Natural killer cell treated with Interleukin-12 subunit alpha and Interleukin-12 subunit beta and Interleukin-15 and Interleukin-18, amount 100 ng/mL, for 72 hours (primary cell): ENCODE measurements at regions not wholly inside any gene's neighbourhood (a gene's known extent, or its start where the extent isn't known, plus 50 kb on each side); places are given as distances from the start of the nearest gene placed in this dataset.

ENCODE experiments used
- ATAC-seq, 2 donors: fragments of 150-1000 bp; cut with Tn5 transposase in 1 of 2; sonication (Bioruptor Pico), chemical (Tn5 transposase) in 1 of 2; 2 replicates each; pipeline ENCODE4 v1.10.0; 2021
- DNase-seq: peaks from one replicate; pipeline ENCODE4 v3.0.0; 2022; ENCODE audit warnings: low spot score
- H3K27ac Mint-ChIP-seq, 2 donors: 1 replicate in 1 of 2; 2 replicates in 1 of 2; pipeline ENCODE4 v1.8.0; 2022; ENCODE audit warnings: mixed read lengths in 2 of 2, mild to moderate bottlenecking in 1 of 2, moderate library complexity in 1 of 2
- H3K27me3 Mint-ChIP-seq, 2 donors: 1 replicate in 1 of 2; 2 replicates in 1 of 2; pipeline ENCODE4 v1.8.0; 2022; ENCODE audit warnings: mixed read lengths in 2 of 2
- H3K36me3 Mint-ChIP-seq: one replicate; pipeline ENCODE4 v1.8.0; 2022; ENCODE audit warnings: mixed read lengths
- H3K4me1 Mint-ChIP-seq, 2 donors: 1 replicate in 1 of 2; 2 replicates in 1 of 2; pipeline ENCODE4 v1.8.0; 2022; ENCODE audit warnings: low read depth in 2 of 2, mixed read lengths in 2 of 2, mild to moderate bottlenecking in 1 of 2
- H3K4me3 Mint-ChIP-seq: one replicate; pipeline ENCODE4 v1.8.0; 2022; ENCODE audit warnings: mixed read lengths
- H3K9me3 Mint-ChIP-seq: 2 replicates; pipeline ENCODE4 v1.8.0; 2022; ENCODE audit warnings: mixed read lengths

DNA sequence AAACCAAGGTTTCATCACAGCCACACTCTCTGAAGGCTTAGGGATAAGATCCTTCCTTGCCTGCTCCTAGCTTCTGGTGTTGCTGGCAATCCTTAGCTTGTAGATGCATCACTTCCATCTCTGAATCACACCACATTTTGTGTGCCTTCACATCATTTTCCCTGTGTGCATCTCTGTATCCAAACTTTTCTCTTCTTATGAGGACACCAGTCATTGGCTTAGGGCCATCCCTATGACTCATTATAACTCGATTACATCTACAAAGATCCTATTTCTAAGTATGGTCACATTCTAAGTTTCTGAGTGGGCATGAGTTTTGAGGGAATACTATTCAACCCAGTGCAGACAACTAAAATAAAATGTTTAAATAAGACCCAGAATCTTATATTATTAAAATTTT is 121.7 kb downstream of the C7orf25 start:
- ATAC-seq (no peak), DNase-seq (no peak)
- H3K9me3 Mint-ChIP-seq, result peaks cover 11% of the 10 kb centered on the region
- H3K36me3 Mint-ChIP-seq, result no peaks in the 10 kb centered on the region
- no peak overlapping the region for H3K4me3 Mint-ChIP-seq
- H3K27ac Mint-ChIP-seq, result no peak overlapping the region
- peaks cover 0 to 8% of the 10 kb centered on the region in 2 donors for H3K27me3 Mint-ChIP-seq
- H3K4me1 Mint-ChIP-seq, result no peaks in the 10 kb centered on the region

GRCh38 chr7:42774436-42774835 is 137.4 kb downstream of the C7orf25 start:
- peaks cover 5% of the 10 kb centered on the region for H3K36me3 Mint-ChIP-seq
- peaks cover 9% of the 10 kb centered on the region for H3K9me3 Mint-ChIP-seq
- no peak for ATAC-seq
- H3K4me1 Mint-ChIP-seq, result no peaks in the 10 kb centered on the region
- H3K27me3 Mint-ChIP-seq, result peaks cover 0 to 6% of the 10 kb centered on the region in 2 donors
- H3K4me3 Mint-ChIP-seq, result no peak overlapping the region
- no peak for DNase-seq
- no peak overlapping the region for H3K27ac Mint-ChIP-seq

- Mint-ChIP-seq H3K4me1 (no peaks in the 10 kb centered on the region), H3K27me3 (peaks cover 0 to 12% of the 10 kb centered on the region in 2 donors), H3K36me3 (no peaks in the 10 kb centered on the region), H3K9me3 (no peaks in the 10 kb centered on the region), H3K4me3 (no peak overlapping the region), H3K27ac (no peak overlapping the region)
- no peak for DNase-seq
- ATAC-seq, result no peak
Measured at GRCh38 chr7:42770114-42770513, 141.8 kb downstream of the C7orf25 start.

GRCh38 chr7:42768045-42768444 is 143.8 kb downstream of the C7orf25 start:
- H3K4me1 Mint-ChIP-seq, result no peaks in the 10 kb centered on the region
- DNase-seq (no peak), ATAC-seq (no peak)
- H3K36me3 Mint-ChIP-seq, result no peaks in the 10 kb centered on the region
- H3K9me3 Mint-ChIP-seq, result peaks cover 2% of the 10 kb centered on the region
- peaks cover 8 to 25% of the 10 kb centered on the region in 2 donors for H3K27me3 Mint-ChIP-seq
- H3K4me3 Mint-ChIP-seq, result no peak overlapping the region
- no peak overlapping the region for H3K27ac Mint-ChIP-seq

- Mint-ChIP-seq H3K4me3 (no peak overlapping the region), H3K9me3 (peaks cover 2% of the 10 kb centered on the region), H3K36me3 (no peaks in the 10 kb centered on the region), H3K27ac (no peak overlapping the region), H3K27me3 (peaks cover 16 to 25% of the 10 kb centered on the region in 2 donors), H3K4me1 (no peaks in the 10 kb centered on the region)
- no peak for DNase-seq
- no peak for ATAC-seq
Measured at GRCh38 chr7:42766782-42767423, 145.0 kb downstream of the C7orf25 start.

GRCh38 chr7:42765931-42766330 is 145.9 kb downstream of the C7orf25 start:
- ATAC-seq (no peak), DNase-seq (no peak)
- Mint-ChIP-seq H3K27ac (no peak overlapping the region), H3K27me3 (peaks cover 16 to 25% of the 10 kb centered on the region in 2 donors), H3K36me3 (no peaks in the 10 kb centered on the region), H3K9me3 (peaks cover 2% of the 10 kb centered on the region), H3K4me1 (no peaks in the 10 kb centered on the region), H3K4me3 (no peak overlapping the region)

DNA sequence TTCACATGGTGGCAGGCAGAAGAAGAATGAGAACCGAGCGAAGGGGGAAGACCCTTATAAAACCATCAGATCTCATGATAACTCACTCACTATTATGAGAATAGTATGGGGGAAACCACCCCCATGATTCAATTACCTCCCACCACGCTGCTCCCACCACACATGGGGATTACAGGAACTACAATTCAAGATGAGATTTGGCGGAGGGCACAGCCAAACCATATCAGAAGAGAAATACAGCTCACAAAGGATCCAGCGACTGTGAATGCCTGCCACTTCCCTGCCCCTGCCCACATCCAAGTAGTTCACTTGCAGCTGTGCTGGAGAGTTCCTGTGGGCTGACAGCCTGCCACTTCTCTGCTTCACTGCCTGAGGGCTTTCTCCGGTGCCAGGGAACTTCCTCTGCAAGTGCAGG is 148.7 kb downstream of the C7orf25 start:
- Mint-ChIP-seq H3K36me3 (no peaks in the 10 kb centered on the region), H3K9me3 (peaks cover 6% of the 10 kb centered on the region), H3K4me1 (no peaks in the 10 kb centered on the region), H3K27ac (no peak overlapping the region), H3K27me3 (peaks cover 16 to 30% of the 10 kb centered on the region in 2 donors), H3K4me3 (no peak overlapping the region)
- ATAC-seq, result no peak
- DNase-seq, result no peak

- Mint-ChIP-seq H3K9me3 (peaks cover 6% of the 10 kb centered on the region), H3K4me1 (no peaks in the 10 kb centered on the region), H3K4me3 (no peak overlapping the region), H3K36me3 (no peaks in the 10 kb centered on the region), H3K27me3 (peaks cover 16 to 18% of the 10 kb centered on the region in 2 donors), H3K27ac (no peak overlapping the region)
- ATAC-seq (no peak), DNase-seq (no peak)
Measured at GRCh38 chr7:42761486-42761885, 150.4 kb downstream of the C7orf25 start.

- no peak overlapping the region for H3K4me3 Mint-ChIP-seq
- no peaks in the 10 kb centered on the region for H3K36me3 Mint-ChIP-seq
- peaks cover 5 to 9% of the 10 kb centered on the region in 2 donors for H3K27me3 Mint-ChIP-seq
- ATAC-seq, result no peak
- no peak overlapping the region for H3K27ac Mint-ChIP-seq
- no peak for DNase-seq
- H3K4me1 Mint-ChIP-seq, result no peaks in the 10 kb centered on the region
- H3K9me3 Mint-ChIP-seq, result peaks cover 4% of the 10 kb centered on the region
Measured at GRCh38 chr7:42758124-42758523, 153.7 kb downstream of the C7orf25 start.

DNA sequence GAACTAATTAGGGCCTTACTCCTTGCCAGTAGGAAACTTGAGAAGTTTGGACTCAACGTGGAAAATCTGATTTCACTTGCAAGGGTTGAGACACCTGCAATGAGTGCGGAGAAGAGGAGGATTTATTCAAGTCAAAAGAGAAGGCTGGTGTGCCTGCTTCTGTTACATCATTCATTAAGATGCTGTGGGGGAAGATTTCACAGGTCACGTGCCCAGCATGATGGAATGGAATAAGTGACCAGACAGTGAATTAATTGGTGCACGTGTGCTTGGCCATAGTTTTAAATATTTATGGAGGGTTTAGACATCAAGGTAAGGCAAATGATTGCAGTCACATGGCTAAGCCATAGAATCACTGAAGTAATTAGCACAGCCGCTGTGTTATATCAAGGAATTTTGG is 155.0 kb downstream of the C7orf25 start:
- no peak overlapping the region for H3K4me3 Mint-ChIP-seq
- DNase-seq (no peak), ATAC-seq (no peak)
- no peaks in the 10 kb centered on the region for H3K36me3 Mint-ChIP-seq
- H3K4me1 Mint-ChIP-seq, result no peaks in the 10 kb centered on the region
- peaks cover 7% of the 10 kb centered on the region for H3K9me3 Mint-ChIP-seq
- peaks cover 0 to 13% of the 10 kb centered on the region in 2 donors for H3K27me3 Mint-ChIP-seq
- H3K27ac Mint-ChIP-seq, result no peak overlapping the region

DNA sequence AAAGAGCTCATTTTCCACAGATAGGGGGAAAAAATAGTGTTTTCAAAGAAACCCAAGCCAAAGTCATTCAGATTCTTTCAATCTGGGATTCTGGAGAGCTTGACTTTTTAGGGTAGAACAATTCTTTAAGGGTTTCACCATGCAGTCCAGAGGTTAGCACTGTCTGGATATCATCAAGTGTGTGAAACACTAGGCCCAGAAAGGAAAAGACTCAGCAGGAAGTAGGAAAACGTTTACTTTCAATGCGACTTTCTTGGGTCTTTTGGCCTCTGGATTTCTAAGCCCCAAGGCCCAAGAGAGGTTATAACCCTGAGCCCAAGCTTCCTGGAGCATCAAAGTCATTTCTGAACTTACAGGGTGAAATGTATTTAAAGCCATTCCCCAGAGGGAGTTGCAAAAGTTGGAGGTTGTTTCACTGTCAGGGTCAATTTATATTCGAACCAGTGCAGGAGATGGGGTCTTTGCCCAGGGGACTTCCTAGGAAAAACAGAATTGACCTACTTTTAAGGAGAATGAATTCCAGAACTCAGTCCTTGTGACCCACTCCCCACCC is 158.0 kb downstream of the C7orf25 start:
- Mint-ChIP-seq H3K9me3 (peaks cover 10% of the 10 kb centered on the region), H3K36me3 (no peaks in the 10 kb centered on the region)
- no peak for ATAC-seq

DNA sequence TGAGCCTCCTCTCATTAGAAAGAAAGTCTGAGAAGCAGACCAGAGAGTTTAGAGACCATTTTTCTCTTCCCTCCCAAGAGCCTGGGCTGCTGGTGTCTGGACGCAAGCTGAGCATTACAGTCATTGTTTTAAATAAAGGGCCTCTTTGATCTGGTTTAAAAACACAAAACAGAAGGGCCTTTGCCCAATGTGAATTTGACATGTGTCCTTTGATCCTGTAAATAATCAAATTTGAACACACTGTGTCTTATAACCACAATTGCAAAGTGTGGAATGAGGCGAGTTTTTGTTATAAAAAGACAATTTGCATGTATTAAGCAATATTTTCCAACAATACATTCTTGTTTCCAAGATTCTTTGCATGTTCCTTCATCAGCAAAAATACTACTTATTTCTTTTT is 158.5 kb downstream of the C7orf25 start:
- H3K27ac Mint-ChIP-seq, result no peak overlapping the region
- ATAC-seq (no peak), DNase-seq (no peak)
- peaks cover 0 to 8% of the 10 kb centered on the region in 2 donors for H3K27me3 Mint-ChIP-seq
- peaks cover 10% of the 10 kb centered on the region for H3K9me3 Mint-ChIP-seq
- H3K36me3 Mint-ChIP-seq, result no peaks in the 10 kb centered on the region
- no peak overlapping the region for H3K4me3 Mint-ChIP-seq
- H3K4me1 Mint-ChIP-seq, result no peaks in the 10 kb centered on the region

More for the DNA sequence above, 158.0 kb downstream of the C7orf25 start:
- Mint-ChIP-seq H3K4me1 (no peaks in the 10 kb centered on the region), H3K4me3 (no peak overlapping the region), H3K27ac (no peak overlapping the region), H3K27me3 (peaks cover 0 to 8% of the 10 kb centered on the region in 2 donors)
- DNase-seq, result no peak

- H3K9me3 Mint-ChIP-seq, result peaks cover 13% of the 10 kb centered on the region
- DNase-seq (no peak), ATAC-seq (no peak)
- peaks cover 0 to 8% of the 10 kb centered on the region in 2 donors for H3K27me3 Mint-ChIP-seq
- H3K4me1 Mint-ChIP-seq, result no peaks in the 10 kb centered on the region
- H3K27ac Mint-ChIP-seq, result no peak overlapping the region
- H3K4me3 Mint-ChIP-seq, result no peak overlapping the region
- H3K36me3 Mint-ChIP-seq, result no peaks in the 10 kb centered on the region
Measured at GRCh38 chr7:42750172-42750571, 161.7 kb downstream of the C7orf25 start.

DNA sequence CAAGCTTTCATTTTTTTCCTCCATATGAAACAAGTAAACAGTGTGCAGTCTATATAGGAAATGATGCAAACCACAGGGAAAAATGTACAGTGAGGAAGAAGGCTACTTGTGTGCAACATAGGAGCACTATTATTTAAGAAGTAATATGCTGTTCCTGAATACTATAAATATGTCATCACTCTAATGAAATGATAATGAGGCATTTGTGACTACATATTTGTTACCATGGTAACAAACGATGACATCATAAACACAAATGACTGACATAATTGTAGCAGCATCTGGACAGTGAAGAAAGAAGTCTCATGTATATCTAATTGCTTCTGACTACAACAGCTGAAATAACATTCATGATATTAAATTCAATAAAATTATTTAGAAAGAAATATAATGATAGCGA is 164.8 kb downstream of the C7orf25 start:
- Mint-ChIP-seq H3K36me3 (no peaks in the 10 kb centered on the region), H3K27me3 (no peaks in the 10 kb centered on the region), H3K4me3 (no peak overlapping the region), H3K4me1 (no peaks in the 10 kb centered on the region), H3K9me3 (peaks cover 10% of the 10 kb centered on the region), H3K27ac (no peak overlapping the region)
- DNase-seq (no peak), ATAC-seq (no peak)

DNA sequence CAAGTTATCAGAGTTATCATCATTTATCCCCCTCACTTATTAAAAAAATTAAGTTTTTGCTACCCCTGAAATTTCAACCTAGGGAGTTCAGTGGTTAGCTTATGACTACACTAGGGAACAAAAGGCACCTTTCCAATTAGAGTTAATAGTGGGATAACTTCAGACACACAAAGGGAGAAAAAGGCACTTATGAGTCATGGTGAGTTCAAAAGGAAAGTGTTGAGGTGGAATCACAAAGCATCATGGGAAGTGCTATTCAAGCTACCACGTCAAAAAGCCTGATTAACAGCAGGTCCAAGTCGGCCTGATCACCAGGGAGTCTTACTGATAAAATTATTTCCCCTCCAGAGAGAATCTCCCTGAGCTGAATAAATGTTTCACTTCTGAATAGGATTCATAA is 165.7 kb downstream of the C7orf25 start:
- H3K36me3 Mint-ChIP-seq, result no peaks in the 10 kb centered on the region
- H3K27ac Mint-ChIP-seq, result no peak overlapping the region
- no peak overlapping the region for H3K4me3 Mint-ChIP-seq
- no peaks in the 10 kb centered on the region for H3K27me3 Mint-ChIP-seq
- DNase-seq (no peak), ATAC-seq (no peak)
- peaks cover 10% of the 10 kb centered on the region for H3K9me3 Mint-ChIP-seq
- no peaks in the 10 kb centered on the region for H3K4me1 Mint-ChIP-seq
